Astrocyte of the cerebellum (primary cell): ENCODE measurements at regions not wholly inside any gene's neighbourhood (a gene's known extent, or its start where the extent isn't known, plus 50 kb on each side); places are given as distances from the start of the nearest gene placed in this dataset.

ENCODE experiments used
- DNase-seq: peaks from one replicate; pipeline ENCODE4 v3.0.0-alpha.2; 2011; ENCODE audit warnings: low read depth
- H3K4me3 ChIP-seq: 2 replicates; pipeline ENCODE4 v1.5.1; 2011; ENCODE audit warnings: mild to moderate bottlenecking, low read depth, low read length, moderate library complexity
- in situ Hi-C: cut with HindIII; loops from 2 replicates; pipeline ENCODE4 v1.10.0; 2017; ENCODE audit warnings: low sequenced_read_pairs
- TF ChIP-seq, protein P1 (sequence below): IDR thresholded peaks from 2 replicates; pipeline ENCODE4 v1.5.1; 2012; ENCODE audit warnings: low read length, low read depth, moderate library complexity, mild to moderate bottlenecking; ENCODE audit errors: missing control alignments

DNA sequence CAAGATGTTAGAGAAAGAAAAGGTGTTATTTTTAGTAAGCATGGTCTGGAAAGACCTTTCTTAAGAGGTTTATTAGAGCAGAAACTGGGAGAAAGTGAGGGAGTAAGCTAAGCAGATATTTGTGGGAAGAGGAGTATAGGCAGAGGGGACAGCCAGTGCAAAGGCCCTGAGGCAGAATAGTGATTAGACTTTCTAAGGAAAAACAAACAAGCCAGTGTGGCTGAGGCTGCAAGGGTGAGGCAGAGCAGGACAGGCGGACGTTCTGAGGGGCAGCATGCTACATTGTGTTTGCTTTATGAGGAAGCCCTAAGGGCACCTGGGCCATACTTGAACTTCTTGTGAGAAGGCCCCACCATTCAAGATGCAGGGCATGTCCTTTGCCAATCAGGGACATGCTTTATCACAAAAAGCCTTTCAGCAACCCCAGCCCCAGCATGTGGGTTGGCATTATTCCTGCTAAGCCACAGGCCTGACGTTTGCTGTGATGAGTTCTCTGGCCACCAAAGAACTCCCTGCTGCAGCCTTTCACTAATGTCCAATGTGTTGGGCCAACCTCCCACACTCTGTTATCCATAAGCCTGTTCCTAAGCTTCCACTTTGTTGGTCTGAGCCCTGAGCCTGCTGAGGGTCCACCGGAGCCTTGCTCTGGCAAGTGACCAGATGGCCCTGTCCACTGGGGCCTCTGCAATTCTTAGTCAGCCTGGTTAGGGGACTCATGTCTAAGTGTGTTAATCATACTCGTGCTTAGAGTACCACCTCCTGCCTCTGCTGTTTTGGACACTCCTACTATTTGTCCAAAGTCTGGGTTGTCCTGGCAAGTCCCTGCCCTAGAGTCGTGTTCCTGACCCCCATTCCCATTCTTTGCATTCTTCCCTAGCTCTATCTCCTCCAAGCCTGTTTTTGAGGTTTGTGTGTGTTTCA is 209.9 kb upstream of the CTNNB1 start:
- TF ChIP-seq, protein P1, sequence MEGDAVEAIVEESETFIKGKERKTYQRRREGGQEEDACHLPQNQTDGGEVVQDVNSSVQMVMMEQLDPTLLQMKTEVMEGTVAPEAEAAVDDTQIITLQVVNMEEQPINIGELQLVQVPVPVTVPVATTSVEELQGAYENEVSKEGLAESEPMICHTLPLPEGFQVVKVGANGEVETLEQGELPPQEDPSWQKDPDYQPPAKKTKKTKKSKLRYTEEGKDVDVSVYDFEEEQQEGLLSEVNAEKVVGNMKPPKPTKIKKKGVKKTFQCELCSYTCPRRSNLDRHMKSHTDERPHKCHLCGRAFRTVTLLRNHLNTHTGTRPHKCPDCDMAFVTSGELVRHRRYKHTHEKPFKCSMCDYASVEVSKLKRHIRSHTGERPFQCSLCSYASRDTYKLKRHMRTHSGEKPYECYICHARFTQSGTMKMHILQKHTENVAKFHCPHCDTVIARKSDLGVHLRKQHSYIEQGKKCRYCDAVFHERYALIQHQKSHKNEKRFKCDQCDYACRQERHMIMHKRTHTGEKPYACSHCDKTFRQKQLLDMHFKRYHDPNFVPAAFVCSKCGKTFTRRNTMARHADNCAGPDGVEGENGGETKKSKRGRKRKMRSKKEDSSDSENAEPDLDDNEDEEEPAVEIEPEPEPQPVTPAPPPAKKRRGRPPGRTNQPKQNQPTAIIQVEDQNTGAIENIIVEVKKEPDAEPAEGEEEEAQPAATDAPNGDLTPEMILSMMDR, result no peak
- in situ Hi-C loops, result no loop called here
- no peak overlapping the region for H3K4me3 ChIP-seq
- DNase-seq, result no peak

DNA sequence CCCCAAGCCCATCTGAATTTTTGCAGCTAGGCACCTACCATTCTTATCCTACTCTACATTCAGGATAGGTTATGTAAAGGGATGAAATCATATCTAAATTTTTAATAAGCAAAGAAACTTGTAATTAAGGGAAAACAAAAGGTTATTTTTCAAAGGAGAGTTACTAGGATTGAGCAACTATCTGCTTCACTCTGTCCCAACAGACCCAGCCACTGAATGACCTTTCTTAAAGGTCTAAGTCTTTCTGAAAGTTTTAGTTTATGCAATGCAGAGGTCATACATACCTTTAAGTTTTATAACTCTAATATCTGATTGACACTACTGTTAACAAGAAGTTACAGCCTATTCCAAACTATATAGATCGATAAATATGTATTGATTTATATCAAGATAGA is 209.2 kb upstream of the CTNNB1 start:
- in situ Hi-C loops, result no loop called here
- no peak overlapping the region for H3K4me3 ChIP-seq
- TF ChIP-seq, protein P1, result no peak
- no peak for DNase-seq

DNA sequence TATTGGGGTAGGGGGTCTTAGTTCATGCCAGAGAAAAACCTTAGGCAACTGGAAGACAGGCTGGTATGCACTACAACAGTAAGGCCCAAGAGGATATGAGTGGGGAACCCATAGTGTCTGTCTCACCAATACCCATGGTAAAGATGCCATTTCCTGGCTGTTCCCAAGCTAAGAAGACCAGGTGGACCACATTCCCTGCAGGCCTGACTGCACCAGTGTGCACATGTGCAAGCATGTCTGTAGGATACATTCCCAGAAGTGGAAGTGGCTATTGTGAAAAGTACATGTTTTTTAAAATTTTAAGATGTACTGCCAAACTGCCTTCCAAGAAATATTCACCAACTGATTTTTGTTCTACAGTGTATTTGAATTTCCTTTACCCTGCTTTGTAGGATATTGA is 207.3 kb upstream of the CTNNB1 start:
- TF ChIP-seq, protein P1, result no peak
- in situ Hi-C loops, result no loop called here
- no peak for DNase-seq
- no peak overlapping the region for H3K4me3 ChIP-seq

DNA sequence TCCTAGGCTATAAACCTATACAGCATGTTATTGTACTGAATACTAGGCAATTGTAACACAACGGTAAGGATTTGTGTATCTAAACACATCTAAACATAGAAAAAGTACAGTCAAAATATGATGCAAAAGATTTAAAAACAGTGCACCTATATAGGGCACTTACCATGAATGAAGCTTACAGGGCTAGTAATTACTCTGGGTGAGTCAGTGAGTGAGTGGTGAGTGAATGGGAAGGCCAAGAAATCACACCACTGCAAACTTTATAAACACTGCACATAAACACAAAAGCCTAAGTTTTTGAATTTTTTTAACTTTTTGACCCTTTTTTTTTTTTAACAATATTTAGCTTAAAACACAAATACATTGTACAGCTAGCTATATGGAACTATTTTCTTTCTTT is 204.7 kb upstream of the CTNNB1 start:
- TF ChIP-seq, protein P1, result no peak
- in situ Hi-C loops, result no loop called here
- DNase-seq, result no peak
- H3K4me3 ChIP-seq, result no peak overlapping the region

DNA sequence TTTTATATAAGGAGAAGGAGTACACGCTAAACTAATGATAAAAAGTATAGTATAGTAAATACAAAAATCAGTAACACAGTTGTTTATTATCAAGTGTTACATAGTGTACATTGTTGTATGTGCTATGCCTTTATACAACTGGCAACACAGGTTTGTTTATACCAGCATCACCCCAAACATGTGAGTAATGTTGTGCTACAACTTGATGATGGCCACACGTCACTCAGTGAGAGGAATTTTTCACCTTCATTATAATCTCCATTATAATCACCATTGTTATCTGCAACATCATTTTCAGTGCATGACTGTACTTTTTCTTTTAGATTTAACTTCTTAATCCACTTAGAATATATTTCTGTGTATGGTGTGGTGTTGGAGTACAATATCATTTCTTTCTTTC is 204.0 kb upstream of the CTNNB1 start:
- no peak for DNase-seq
- H3K4me3 ChIP-seq, result no peak overlapping the region
- TF ChIP-seq, protein P1, result no peak
- in situ Hi-C loops, result no loop called here

DNA sequence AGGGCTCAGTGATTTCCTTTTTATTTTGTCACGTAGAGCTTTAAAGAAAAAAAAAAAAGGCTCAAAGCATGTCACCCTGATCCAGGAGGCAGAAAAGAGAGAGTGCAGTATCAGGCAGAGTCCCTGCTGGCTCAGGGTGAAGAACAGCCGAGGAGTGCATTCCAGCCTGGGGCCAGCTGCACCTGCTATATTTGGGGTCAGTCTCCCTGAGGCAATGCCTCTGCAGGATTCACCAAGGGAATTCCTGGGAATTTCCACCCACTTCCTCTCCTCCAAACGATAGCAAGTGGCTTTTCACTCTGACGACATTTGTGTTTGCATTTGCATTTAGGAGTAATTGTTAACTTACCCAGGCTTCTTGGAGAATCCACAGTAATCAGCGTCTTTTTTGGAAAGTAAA is 202.9 kb upstream of the CTNNB1 start:
- in situ Hi-C loops, result no loop called here
- no peak for DNase-seq
- TF ChIP-seq, protein P1, result no peak
- H3K4me3 ChIP-seq, result no peak overlapping the region
